BLaER1 (cell line): ENCODE measurements at regions not wholly inside any gene's neighbourhood (a gene's known extent, or its start where the extent isn't known, plus 50 kb on each side); places are given as distances from the start of the nearest gene placed in this dataset.

Source experiments
- H3K27ac ChIP-seq: shearing (Covaris generic); formaldehyde crosslinking; 2 replicates; pipeline ENCODE4 v1.8.1; 2022
- H3K27me3 ChIP-seq: shearing (Covaris generic); formaldehyde crosslinking; 2 replicates; pipeline ENCODE4 v1.8.1; 2022
- H3K36me3 ChIP-seq: shearing (Covaris generic); formaldehyde crosslinking; 2 replicates; pipeline ENCODE4 v1.8.1; 2022
- H3K4me1 ChIP-seq: shearing (Covaris generic); formaldehyde crosslinking; 2 replicates; pipeline ENCODE4 v1.8.1; 2022
- H3K4me2 ChIP-seq: shearing (Covaris generic); formaldehyde crosslinking; 2 replicates; pipeline ENCODE4 v1.8.1; 2022
- H3K4me3 ChIP-seq: shearing (Covaris generic); formaldehyde crosslinking; 2 replicates; pipeline ENCODE4 v1.8.1; 2022
- H3K9ac ChIP-seq: shearing (Covaris generic); formaldehyde crosslinking; 2 replicates; pipeline ENCODE4 v1.8.1; 2022
- H3K9me3 ChIP-seq: shearing (Covaris generic); formaldehyde crosslinking; 2 replicates; pipeline ENCODE4 v1.8.1; 2022
- H4K20me1 ChIP-seq: shearing (Covaris generic); formaldehyde crosslinking; 2 replicates; pipeline ENCODE4 v1.8.1; 2022
- Cebpa-rat ChIP-seq: shearing (Covaris generic); IDR thresholded peaks from 2 replicates; pipeline ENCODE4 v1.8.1; 2022

- H3K36me3 ChIP-seq = no peaks in the 10 kb centered on the region
- H3K9me3 ChIP-seq = peaks cover 15% of the 10 kb centered on the region
- no peaks in the 10 kb centered on the region for H4K20me1 ChIP-seq
- no peak overlapping the region for H3K27ac ChIP-seq
- H3K4me3 ChIP-seq = no peak overlapping the region
- no peak overlapping the region for H3K4me2 ChIP-seq
- no peak for TF ChIP-seq Cebpa-rat
- H3K9ac ChIP-seq = no peak overlapping the region
- no peaks in the 10 kb centered on the region for H3K27me3 ChIP-seq
- no peaks in the 10 kb centered on the region for H3K4me1 ChIP-seq
These were observed 942.2 kb upstream of the MIR17HG start for GRCh38 chr13:90405301-90405700.

DNA sequence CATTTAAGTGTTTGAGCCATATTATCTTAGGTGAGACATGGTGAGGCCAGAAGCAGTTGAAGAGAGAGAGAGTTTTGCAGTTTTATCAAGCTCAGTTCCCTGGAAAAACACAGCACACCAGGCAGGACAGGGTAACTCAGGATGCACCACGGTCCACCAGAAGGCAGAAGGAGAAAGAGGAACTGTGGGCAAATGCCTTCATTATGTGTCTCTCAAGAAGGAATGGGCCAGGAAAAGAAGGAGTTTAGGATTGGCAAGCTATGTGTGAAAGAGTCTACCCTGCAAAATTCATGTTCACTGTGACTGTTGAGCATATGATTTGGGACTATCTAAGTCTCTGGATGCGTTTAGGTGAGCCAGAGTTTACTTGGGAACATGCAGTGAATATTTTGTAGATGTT is 934.5 kb upstream of the MIR17HG start:
- H3K27me3 ChIP-seq = no peaks in the 10 kb centered on the region
- TF ChIP-seq Cebpa-rat = no peak
- no peaks in the 10 kb centered on the region for H3K9me3 ChIP-seq
- H3K36me3 ChIP-seq = no peaks in the 10 kb centered on the region
- no peak overlapping the region for H3K9ac ChIP-seq
- H3K4me2 ChIP-seq = no peak overlapping the region
- H3K4me3 ChIP-seq = no peak overlapping the region
- H3K4me1 ChIP-seq = no peaks in the 10 kb centered on the region
- no peaks in the 10 kb centered on the region for H4K20me1 ChIP-seq
- no peak overlapping the region for H3K27ac ChIP-seq

DNA sequence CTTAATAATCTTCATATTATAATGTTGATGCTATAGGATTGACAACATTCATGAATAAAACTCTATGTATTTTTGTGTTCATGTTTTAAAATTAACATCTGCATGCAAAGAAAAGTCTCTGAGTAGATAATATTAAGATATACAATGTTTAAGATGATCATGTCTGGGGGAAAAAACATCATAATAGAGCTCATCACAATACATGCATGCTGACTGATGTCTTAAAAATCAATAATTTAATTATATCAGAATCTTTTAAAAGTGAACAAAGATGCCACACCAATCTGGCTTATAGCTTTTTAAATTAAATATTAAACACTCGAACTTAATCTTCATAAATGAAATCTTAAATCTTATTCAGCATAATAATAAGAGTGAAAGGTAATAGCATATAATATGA is 933.9 kb upstream of the MIR17HG start:
- Histone ChIP-seq H3K4me2 (no peak overlapping the region), H3K27ac (no peak overlapping the region), H3K27me3 (no peaks in the 10 kb centered on the region), H3K4me3 (no peak overlapping the region), H3K9ac (no peak overlapping the region), H3K4me1 (no peaks in the 10 kb centered on the region), H3K9me3 (no peaks in the 10 kb centered on the region), H4K20me1 (no peaks in the 10 kb centered on the region), H3K36me3 (no peaks in the 10 kb centered on the region)
- no peak for TF ChIP-seq Cebpa-rat

GRCh38 chr13:90414691-90415596 is 932.5 kb upstream of the MIR17HG start:
- no peak for TF ChIP-seq Cebpa-rat
- H4K20me1 ChIP-seq = no peaks in the 10 kb centered on the region
- no peaks in the 10 kb centered on the region for H3K9me3 ChIP-seq
- H3K9ac ChIP-seq = no peak overlapping the region
- H3K4me1 ChIP-seq = no peaks in the 10 kb centered on the region
- H3K36me3 ChIP-seq = no peaks in the 10 kb centered on the region
- H3K4me3 ChIP-seq = no peak overlapping the region
- no peak overlapping the region for H3K4me2 ChIP-seq
- H3K27ac ChIP-seq = no peak overlapping the region
- H3K27me3 ChIP-seq = no peaks in the 10 kb centered on the region

- Histone ChIP-seq H3K27ac (no peak overlapping the region), H3K27me3 (no peaks in the 10 kb centered on the region), H3K4me2 (no peak overlapping the region), H3K36me3 (no peaks in the 10 kb centered on the region), H3K9ac (no peak overlapping the region), H3K4me1 (no peaks in the 10 kb centered on the region), H4K20me1 (no peaks in the 10 kb centered on the region), H3K9me3 (no peaks in the 10 kb centered on the region), H3K4me3 (no peak overlapping the region)
- TF ChIP-seq Cebpa-rat = no peak
These were observed 931.6 kb upstream of the MIR17HG start for GRCh38 chr13:90415902-90416301.

GRCh38 chr13:90416519-90416918 is 931.0 kb upstream of the MIR17HG start:
- H3K27ac ChIP-seq = no peak overlapping the region
- no peaks in the 10 kb centered on the region for H3K4me1 ChIP-seq
- H3K36me3 ChIP-seq = no peaks in the 10 kb centered on the region
- no peak overlapping the region for H3K4me2 ChIP-seq
- H3K9me3 ChIP-seq = no peaks in the 10 kb centered on the region
- no peaks in the 10 kb centered on the region for H4K20me1 ChIP-seq
- no peak overlapping the region for H3K4me3 ChIP-seq
- TF ChIP-seq Cebpa-rat = no peak
- H3K27me3 ChIP-seq = no peaks in the 10 kb centered on the region
- H3K9ac ChIP-seq = no peak overlapping the region

DNA sequence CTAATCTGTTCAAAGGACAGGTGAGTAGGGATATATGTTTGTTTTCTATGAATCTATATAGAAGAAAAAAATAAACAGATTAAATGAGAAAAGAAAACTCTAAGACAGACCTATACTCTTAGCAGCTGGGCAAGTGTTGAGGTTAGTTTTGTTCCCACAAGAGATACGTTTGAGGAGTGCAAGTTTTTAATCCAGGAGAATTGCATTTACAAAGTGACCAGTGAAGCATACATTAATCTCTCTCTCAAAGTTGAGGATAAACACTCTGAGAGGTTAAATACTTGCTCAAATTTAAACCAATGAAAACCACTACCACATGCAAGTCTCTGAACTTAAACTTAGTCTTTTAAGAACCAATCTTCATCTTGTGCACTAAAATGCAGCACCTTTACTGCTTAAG is 930.5 kb upstream of the MIR17HG start:
- Histone ChIP-seq H3K27me3 (no peaks in the 10 kb centered on the region), H3K4me1 (no peaks in the 10 kb centered on the region), H3K4me3 (no peak overlapping the region), H3K9me3 (no peaks in the 10 kb centered on the region), H3K36me3 (no peaks in the 10 kb centered on the region), H4K20me1 (no peaks in the 10 kb centered on the region), H3K27ac (no peak overlapping the region), H3K9ac (no peak overlapping the region), H3K4me2 (no peak overlapping the region)
- no peak for TF ChIP-seq Cebpa-rat

DNA sequence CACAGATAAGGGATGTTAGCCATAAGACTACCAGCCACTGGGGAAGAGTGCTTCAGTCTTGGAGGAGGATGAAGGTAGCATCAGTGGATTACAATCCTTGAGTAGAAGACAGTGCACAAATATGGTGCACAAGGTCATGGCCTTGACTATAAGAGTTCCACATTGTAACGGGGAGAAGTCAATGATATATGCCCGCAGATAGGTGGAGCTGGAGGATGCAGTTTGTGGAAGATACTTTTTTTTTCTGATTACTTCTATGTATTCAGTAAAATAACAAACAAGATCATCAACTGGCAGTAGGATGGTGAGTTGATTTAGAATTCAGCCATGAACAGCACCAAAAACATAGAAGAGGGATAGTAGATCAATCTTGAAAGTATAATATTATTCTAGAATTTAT is 926.8 kb upstream of the MIR17HG start:
- TF ChIP-seq Cebpa-rat = no peak
- Histone ChIP-seq H3K36me3 (no peaks in the 10 kb centered on the region), H3K9ac (no peak overlapping the region), H4K20me1 (no peaks in the 10 kb centered on the region), H3K4me1 (no peaks in the 10 kb centered on the region), H3K27ac (no peak overlapping the region), H3K9me3 (no peaks in the 10 kb centered on the region), H3K4me2 (no peak overlapping the region), H3K4me3 (no peak overlapping the region), H3K27me3 (no peaks in the 10 kb centered on the region)

DNA sequence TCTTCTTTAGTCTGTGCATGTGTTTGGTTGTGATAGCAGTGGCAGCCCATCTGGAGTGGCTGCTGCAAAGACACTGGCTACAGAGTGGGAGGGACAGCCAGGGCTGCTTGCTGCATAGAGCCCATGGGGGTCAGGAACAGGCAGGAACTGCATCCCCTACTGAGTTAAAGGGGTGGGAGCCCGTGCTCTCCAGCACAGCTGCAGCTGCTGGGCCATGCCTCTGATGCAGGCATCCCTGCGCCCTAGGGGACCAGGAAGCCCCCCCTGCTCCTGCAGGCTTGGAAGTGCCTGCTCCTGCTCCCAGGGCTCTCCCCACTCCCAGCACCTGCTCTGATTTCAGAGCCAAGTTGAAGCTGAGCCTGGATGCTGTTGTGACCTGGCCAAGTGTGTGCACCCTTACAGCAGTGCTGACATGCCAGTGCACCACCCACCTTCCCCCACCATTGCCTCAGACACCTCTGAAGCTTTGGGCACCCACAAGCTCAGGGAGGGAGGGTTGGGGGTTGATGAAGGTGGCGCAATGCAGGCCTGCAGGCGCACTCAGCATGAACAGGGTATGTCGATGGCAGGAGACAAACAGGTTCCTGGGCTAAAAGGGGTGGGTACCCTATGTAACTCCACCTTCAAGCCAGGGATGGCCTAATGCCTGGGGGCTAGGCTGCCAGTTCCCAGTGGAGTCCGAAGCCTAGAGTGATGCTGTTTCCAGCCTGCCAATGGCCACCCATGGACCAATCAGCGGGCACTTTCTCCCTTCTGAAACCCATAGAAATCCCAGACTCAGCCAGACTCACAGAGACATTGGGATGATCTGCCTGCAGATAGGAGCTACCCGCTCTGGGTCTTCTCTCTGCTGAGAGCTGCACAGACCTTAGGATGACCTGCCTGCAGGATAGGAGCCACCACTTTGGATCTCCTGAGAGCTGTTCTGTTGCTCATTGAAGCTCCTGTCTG is 919.9 kb upstream of the MIR17HG start:
- Histone ChIP-seq H3K4me1 (no peaks in the 10 kb centered on the region), H3K9me3 (no peaks in the 10 kb centered on the region), H3K9ac (no peak overlapping the region), H3K36me3 (no peaks in the 10 kb centered on the region), H3K27me3 (no peaks in the 10 kb centered on the region), H3K4me3 (no peak overlapping the region), H3K27ac (no peak overlapping the region), H4K20me1 (no peaks in the 10 kb centered on the region), H3K4me2 (no peak overlapping the region)
- TF ChIP-seq Cebpa-rat = no peak

DNA sequence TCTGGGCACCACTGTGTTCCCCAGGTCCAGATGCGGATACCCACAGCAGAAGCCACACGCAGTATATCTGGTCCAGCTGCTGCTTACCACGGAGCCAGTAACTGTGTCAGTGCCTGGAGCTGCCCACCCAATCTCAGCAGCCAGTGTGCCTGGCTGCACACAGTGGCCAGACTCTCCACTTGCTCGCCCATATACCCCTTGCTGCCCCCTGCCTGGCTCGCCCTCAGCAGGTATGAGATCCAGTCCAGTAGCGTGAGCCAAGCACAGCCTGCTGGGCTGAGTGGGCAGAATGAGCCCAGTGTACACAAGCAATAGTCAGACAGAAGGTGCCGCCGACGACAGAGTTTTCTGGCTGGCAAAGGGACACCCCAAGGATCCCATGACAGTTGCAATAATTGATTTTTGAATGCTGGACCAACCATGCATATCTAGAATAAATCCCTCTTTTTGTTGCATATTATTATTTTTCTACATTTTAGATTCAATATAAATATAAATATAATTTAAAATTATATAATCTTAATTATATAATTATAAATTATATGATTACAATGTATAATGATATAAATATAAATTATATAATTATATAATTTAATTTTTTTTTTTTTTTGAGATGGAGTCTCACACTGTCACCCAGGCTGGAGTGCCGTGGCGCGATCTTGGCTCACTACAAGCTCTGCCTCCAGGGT is 918.8 kb upstream of the MIR17HG start:
- no peaks in the 10 kb centered on the region for H3K9me3 ChIP-seq
- no peak overlapping the region for H3K9ac ChIP-seq
- no peaks in the 10 kb centered on the region for H4K20me1 ChIP-seq
- TF ChIP-seq Cebpa-rat = no peak
- no peak overlapping the region for H3K4me3 ChIP-seq
- no peak overlapping the region for H3K4me2 ChIP-seq
- H3K27me3 ChIP-seq = no peaks in the 10 kb centered on the region
- H3K36me3 ChIP-seq = no peaks in the 10 kb centered on the region
- H3K4me1 ChIP-seq = no peaks in the 10 kb centered on the region
- no peak overlapping the region for H3K27ac ChIP-seq
